ENCODE measurements at regions not wholly inside any gene's neighbourhood (a gene's known extent, or its start where the extent isn't known, plus 50 kb on each side); places are given as distances from the start of the nearest gene placed in this dataset.

GRCh38 chr4:53959343-53960120 is 104.9 kb downstream of the CHIC2 start:
- no peaks in the 10 kb centered on the region for H3K36me3 ChIP-seq
- no peaks in the 10 kb centered on the region for H3K27me3 ChIP-seq
- no peak overlapping the region for H3K4me3 ChIP-seq
- H3K27ac ChIP-seq, result no peak overlapping the region
- in situ Hi-C loops (cut with MboI; ENCODE audit: low sequenced_read_pairs in 4 of 4) (no loop called here), intact Hi-C loops (cut with DNase I; ENCODE audit: low total_unique reads) (no loop called here)
- TF ChIP-seq CTCF (IDR thresholded peaks at IDR 0.05 in 4 of 5, conservative IDR thresholded peaks at IDR 0.05 in 1 of 5), result no peak
- no peak for TF ChIP-seq POLR2A (IDR thresholded peaks at IDR 0.05)
- ATAC-seq (no peak), DNase-seq (no peak)
- peaks cover 0 to 6% of the 10 kb centered on the region in 2 donors for H3K4me1 ChIP-seq
- H3K9me3 ChIP-seq, result no peaks in the 10 kb centered on the region

- TF ChIP-seq POLR2A (IDR thresholded peaks at IDR 0.05) (no peak), CTCF (IDR thresholded peaks at IDR 0.05 in 4 of 5, conservative IDR thresholded peaks at IDR 0.05 in 1 of 5) (no peak)
- in situ Hi-C loops (cut with MboI; ENCODE audit: low sequenced_read_pairs in 4 of 4) (no loop called here), intact Hi-C loops (cut with DNase I; ENCODE audit: low total_unique reads) (no loop called here)
These were observed 108.0 kb downstream of the CHIC2 start for GRCh38 chr4:53956454-53956853.

GRCh38 chr4:53956053-53956452 is 108.4 kb downstream of the CHIC2 start:
- no peaks in the 10 kb centered on the region for H3K9me3 ChIP-seq
- in situ Hi-C loops (cut with MboI; ENCODE audit: low sequenced_read_pairs in 4 of 4) (no loop called here), intact Hi-C loops (cut with DNase I; ENCODE audit: low total_unique reads) (no loop called here)
- ATAC-seq, result no peak
- H3K4me3 ChIP-seq, result no peak overlapping the region
- no peaks in the 10 kb centered on the region for H3K36me3 ChIP-seq
- DNase-seq, result no peak
- H3K27me3 ChIP-seq, result no peaks in the 10 kb centered on the region
- no peak overlapping the region for H3K27ac ChIP-seq
- no peaks in the 10 kb centered on the region for H3K4me1 ChIP-seq
- no peak for TF ChIP-seq CTCF (IDR thresholded peaks at IDR 0.05 in 4 of 5, conservative IDR thresholded peaks at IDR 0.05 in 1 of 5)
- TF ChIP-seq POLR2A (IDR thresholded peaks at IDR 0.05), result no peak

More at GRCh38 chr4:53956454-53956853, 108.0 kb downstream of the CHIC2 start:
- DNase-seq (no peak), ATAC-seq (no peak)
- Histone ChIP-seq H3K36me3 (no peaks in the 10 kb centered on the region), H3K9me3 (no peaks in the 10 kb centered on the region), H3K27ac (no peak overlapping the region), H3K27me3 (no peaks in the 10 kb centered on the region), H3K4me1 (no peaks in the 10 kb centered on the region), H3K4me3 (no peak overlapping the region)

GRCh38 chr4:53951414-53951813 is 113.0 kb downstream of the CHIC2 start:
- no peak for ATAC-seq
- in situ Hi-C loops (cut with MboI; ENCODE audit: low sequenced_read_pairs in 4 of 4) (no loop called here), intact Hi-C loops (cut with DNase I; ENCODE audit: low total_unique reads) (no loop called here)
- Histone ChIP-seq H3K27me3 (no peaks in the 10 kb centered on the region), H3K9me3 (no peaks in the 10 kb centered on the region), H3K36me3 (no peaks in the 10 kb centered on the region), H3K27ac (no peak overlapping the region), H3K4me1 (no peaks in the 10 kb centered on the region), H3K4me3 (no peak overlapping the region)
- TF ChIP-seq CTCF (IDR thresholded peaks at IDR 0.05 in 4 of 5, conservative IDR thresholded peaks at IDR 0.05 in 1 of 5) (no peak), POLR2A (IDR thresholded peaks at IDR 0.05) (no peak)
- DNase-seq, result no peak

Data from gastrocnemius medialis (tissue), 4 donors.